T-helper 2 cell treated with Interferon-gamma antibody and Interleukin-4, amounts not matched to agents 100 ng/mL and 5 ng/mL, for 36 hours (primary cell): ENCODE measurements at regions not wholly inside any gene's neighbourhood (a gene's known extent, or its start where the extent isn't known, plus 50 kb on each side); places are given as distances from the start of the nearest gene placed in this dataset.

Experiments used
- intact Hi-C: fragments of 100-400 bp; cut with micrococcal nuclease; formaldehyde crosslinking; loops from one replicate; pipeline ENCODE4 v1.15.1; 2023

DNA sequence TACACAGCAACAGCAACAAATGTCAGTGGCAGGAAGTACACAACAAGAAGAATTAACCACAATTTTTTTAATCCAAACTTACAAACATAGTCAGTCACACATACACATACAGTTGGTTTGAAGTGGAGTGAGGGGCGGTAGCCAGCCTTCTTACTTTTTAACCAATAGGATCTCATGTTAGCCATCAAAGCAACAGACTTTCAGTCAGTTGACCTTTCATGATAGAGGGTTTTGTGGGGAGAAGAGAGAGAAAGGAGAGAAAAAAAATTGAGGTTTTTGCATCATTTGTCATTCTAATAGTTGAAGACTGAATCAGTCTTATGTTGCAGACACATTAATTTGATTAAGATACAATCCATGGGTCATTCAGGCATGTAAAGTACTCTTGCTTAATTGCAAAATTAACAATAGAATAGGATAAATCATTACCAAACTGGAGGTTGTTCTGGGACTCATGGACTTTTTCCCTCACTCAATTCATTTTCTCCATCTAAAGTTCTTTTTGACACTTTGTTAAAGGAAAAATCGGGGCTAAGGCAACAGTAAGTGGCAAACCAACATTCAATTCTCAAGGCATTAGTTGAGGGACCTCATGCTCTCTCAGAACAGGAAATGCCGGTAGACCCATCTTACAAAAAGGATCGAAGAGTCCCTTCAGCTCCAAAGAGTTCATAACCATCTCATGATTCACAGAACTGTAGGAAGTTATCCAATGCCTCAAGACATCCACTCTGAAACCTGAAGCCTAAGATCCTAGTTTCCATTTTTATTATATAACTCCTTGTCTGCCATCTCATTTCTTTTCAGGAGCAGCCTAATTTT, 159.5 kb upstream of the LPP start:
- intact Hi-C loops, result loop anchor here (2.0 to 10.0 kb wide), 3 partner anchors 66 to 1140 kb away; no protein-coding TSS in a partner anchor

DNA sequence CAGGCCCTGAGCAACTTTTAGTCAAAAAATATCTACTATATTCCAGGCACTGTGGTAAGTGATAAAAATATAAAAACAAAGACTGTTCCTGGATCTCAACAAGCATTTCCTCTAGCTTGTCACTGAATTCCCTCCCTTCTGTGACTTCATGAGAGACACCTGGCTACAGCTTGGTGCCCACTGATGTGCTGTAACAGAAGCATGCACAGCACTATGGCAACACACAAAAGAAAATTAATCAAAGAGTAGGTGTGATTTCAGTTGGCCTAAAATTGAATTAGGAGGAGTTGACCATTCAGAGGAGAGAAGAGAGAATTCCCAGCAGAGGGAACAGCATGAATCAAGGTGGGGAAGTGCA, 158.9 kb upstream of the LPP start:
- intact Hi-C loops, result loop anchor here (2.0 to 10.0 kb wide), 3 partner anchors 66 to 1140 kb away; no protein-coding TSS in a partner anchor

DNA sequence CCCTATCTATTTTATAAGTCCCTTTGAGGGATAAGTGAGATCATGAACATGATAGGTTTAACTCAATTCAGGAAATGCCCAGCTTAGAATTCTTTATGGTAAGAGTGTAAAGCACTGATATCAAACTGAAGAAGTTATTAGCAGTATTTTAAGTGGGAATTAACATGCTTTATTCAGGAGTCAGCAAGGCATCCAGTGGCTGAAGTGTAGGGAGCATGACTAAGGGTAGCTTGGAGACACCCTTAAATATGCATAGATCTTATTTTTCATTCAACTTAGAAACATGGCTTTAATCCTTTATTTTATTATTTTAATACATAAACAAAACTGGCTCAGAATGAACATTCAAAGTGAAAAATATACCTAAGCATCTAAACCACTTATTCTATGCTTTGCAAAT, 158.3 kb upstream of the LPP start:
- intact Hi-C loops, result loop anchor here (2.0 to 10.0 kb wide), 3 partner anchors 65 to 1139 kb away; no protein-coding TSS in a partner anchor

DNA sequence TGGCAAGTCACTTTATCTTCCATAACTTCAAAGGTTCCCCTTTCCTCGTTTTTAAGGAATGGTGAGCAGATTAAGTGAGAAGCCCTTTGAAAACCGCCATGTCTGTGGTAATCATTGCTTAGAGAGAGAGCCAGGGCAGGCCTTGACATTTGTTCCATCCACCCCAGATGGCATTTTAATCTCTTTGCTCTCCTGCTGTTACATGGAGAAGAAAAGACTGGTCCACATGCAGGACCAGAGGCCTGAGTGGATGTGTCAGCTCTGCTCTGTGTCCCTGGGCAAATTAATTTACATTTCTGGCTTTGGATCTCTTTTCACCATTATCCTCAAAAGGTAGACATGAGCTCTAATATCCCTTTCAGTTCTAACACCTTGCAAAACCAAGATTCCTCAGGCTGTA, 157.3 kb upstream of the LPP start:
- intact Hi-C loops, result loop anchor here (10.0 kb wide), 1 partner anchor 1138 kb away; no protein-coding TSS in a partner anchor

DNA sequence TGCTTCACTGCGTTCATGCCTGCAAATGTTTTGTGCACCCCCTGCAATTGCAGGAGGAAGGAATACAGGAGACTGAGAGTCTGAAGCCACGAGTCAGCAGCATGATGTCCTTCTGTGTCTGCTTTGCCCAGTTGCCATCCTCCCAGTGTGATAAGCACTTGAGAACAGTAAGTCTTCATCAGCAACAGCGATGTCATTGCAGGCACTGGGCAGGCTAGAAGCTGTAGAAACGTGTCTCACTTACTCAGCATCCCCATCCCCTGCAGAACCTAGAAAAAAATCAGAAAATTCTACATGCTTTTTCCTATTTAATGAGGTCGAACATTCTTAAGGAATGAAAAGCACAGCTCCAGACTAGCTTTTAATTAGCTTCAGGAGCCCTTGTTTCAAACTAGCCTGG, 156.5 kb upstream of the LPP start:
- intact Hi-C loops, result loop anchor here (10.0 kb wide), 1 partner anchor 1137 kb away; no protein-coding TSS in a partner anchor

DNA sequence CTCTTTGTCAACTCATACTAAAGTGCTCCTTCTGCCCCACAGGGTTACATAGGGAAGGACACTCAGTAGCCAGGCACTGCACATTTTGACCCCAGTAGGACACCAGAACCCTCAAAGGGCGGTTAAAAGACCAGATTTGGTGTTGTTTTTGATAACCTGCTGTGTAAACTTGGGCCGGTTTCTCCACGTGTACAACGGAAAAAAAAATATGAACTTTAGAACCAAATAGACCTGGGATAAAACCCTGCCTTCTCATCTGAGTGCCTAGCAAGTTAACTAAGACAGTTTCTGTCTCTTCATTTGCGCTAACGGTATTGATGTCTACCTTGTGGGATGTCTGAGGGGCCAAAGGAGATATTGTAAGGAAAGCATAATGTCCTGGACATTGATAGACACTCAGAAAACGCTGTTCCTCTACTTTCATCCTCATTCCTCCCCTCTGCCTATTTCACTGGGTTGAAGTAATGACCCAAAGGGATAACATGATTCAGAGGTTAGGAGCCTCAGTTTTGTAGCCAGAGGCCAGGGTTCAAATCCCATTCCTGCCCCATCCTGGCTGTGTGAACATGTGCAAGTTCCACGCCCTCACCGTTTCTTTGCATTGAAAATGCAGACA, 155.9 kb upstream of the LPP start:
- intact Hi-C loops, result loop anchor here (10.0 kb wide), 1 partner anchor 1137 kb away; no protein-coding TSS in a partner anchor

DNA sequence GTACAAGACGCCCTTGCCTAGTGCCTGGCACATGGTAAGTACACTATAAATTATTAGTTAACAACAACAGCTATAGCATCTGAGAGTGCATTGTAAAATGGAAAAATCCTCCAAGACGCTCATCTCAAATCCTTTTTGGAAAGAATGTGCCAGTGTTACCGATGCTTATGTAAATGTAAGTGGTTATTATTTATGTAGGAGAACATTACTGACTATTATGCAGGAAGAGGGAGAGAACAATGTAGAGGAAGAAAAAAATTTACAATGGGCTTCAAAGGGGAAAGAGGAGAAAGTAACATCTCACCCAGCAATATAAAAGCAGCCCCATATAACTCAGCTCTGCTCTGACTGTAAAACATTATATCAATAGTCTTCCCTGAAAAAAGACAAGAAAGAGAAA, 155.3 kb upstream of the LPP start:
- intact Hi-C loops, result loop anchor here (1.0 to 10.0 kb wide), 4 partner anchors 23 to 1136 kb away; partner anchors contain the start of gene LPP

DNA sequence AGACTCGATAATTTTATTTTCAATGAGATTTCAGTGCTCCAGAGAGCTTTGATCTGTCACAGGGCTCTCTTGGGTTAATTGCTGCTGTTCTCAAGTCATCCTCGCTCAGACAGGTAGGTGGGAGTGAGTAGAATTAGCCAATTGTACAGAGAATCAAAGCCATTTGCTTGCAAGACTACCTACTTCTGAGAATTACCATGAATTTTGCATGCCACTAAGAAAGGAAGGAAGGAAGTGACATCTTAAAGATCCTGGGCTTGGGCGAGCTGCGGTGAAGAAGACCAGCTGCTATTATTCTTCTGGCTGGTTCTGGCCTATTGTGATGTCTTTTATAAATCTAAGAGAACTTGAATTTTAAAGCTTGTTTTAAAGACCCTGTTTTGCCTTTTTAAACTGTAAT, 154.1 kb upstream of the LPP start:
- intact Hi-C loops, result loop anchor here (1.0 to 10.0 kb wide), 7 partner anchors 25 to 1135 kb away; partner anchors contain the start of genes BCL6 and LPP

DNA sequence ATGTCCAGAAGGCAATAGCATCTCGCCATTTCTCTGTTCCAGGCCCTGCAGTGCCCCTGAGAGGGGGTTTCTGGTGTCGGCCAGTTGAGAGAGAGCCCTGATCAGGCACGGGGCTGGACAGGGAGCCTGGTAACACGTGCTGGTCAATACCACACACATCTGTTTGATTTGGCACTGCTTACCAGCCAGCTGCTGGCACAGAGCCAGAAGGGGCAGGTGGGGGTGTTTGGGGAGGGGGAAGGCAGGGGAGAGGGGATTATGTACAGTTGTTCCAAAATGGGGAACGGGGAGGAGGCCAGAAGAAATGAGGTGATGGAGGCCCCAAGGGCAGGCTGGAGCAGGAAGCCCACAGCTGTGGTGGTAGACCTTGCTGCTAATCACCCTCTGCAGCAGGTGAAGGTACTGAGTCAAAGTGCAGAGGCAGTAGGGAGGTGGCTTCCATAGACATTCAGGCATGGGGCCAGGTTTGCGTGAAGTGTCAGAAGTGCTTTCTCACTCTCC, 153.5 kb upstream of the LPP start:
- intact Hi-C loops, result loop anchor here (1.0 to 5.0 kb wide), 3 partner anchors 47 to 256 kb away; partner anchors contain the start of gene BCL6

DNA sequence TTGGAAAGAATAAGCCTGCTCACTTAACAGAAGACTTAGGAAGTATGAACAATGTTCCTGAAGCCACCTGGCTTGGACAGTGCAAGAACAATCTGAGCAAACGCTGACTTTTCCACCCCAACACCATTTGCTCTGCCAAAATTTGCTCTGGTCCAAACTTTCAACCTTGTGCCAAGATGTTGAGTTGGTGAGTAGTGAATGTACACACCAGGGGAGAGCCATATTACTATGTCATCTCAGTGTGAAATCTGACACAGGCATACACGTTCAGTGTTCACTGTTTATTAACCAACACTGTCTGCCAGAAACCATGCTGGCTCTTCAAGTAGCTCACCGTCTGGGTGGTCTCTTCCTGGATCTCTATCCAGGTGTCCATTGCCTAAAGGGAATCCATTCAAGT, 152.9 kb upstream of the LPP start:
- intact Hi-C loops, result loop anchor here (2.0 to 5.0 kb wide), 2 partner anchors 46 to 256 kb away; partner anchors contain the start of gene BCL6

DNA sequence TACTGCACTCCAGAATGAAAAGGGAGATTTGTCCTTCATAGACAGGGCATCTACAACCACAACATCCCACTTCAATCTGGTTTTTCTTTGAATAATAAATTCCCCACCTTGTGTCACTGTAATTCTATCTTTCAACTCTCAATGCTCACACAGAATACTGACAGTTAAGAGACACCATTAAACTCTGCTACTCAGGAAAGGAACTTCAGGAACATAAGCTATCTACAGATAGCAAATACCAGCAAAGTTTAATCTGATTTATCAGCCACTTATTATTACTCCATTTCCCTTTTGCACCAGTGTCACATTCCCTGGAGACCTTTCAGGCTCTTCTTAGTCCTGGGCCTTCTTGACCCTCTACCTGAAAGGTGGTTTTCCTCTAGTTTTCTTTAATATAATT, 152.0 kb upstream of the LPP start:
- intact Hi-C loops, result loop anchor here (2.0 to 5.0 kb wide), 2 partner anchors 45 to 257 kb away; partner anchors contain the start of gene BCL6

DNA sequence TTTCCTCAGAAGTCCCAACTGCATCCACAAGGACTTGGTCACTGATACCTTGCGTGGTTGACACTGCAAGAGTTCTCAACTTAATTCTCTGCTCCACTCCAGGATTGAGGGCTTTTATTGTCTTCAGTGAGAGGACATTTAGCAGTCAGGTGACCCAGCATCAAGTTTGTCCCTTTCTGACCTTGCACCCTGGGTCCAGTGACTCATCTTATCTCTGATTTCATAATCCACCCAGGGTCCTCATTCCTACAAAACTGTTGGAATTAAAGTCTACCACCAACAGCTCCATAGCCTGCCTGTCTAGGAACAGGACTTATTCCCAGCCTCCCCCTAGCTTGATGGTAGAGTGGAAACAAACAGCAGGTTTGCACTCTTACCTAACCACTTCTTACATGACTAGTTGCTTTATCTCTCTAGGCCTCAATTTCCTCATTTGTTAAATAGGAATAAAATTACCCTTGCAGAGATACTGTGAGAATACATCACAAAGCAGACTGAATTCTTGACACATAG, 151.3 kb upstream of the LPP start:
- intact Hi-C loops, result loop anchor here (5.0 kb wide), 1 partner anchor 45 kb away; no protein-coding TSS in a partner anchor

DNA sequence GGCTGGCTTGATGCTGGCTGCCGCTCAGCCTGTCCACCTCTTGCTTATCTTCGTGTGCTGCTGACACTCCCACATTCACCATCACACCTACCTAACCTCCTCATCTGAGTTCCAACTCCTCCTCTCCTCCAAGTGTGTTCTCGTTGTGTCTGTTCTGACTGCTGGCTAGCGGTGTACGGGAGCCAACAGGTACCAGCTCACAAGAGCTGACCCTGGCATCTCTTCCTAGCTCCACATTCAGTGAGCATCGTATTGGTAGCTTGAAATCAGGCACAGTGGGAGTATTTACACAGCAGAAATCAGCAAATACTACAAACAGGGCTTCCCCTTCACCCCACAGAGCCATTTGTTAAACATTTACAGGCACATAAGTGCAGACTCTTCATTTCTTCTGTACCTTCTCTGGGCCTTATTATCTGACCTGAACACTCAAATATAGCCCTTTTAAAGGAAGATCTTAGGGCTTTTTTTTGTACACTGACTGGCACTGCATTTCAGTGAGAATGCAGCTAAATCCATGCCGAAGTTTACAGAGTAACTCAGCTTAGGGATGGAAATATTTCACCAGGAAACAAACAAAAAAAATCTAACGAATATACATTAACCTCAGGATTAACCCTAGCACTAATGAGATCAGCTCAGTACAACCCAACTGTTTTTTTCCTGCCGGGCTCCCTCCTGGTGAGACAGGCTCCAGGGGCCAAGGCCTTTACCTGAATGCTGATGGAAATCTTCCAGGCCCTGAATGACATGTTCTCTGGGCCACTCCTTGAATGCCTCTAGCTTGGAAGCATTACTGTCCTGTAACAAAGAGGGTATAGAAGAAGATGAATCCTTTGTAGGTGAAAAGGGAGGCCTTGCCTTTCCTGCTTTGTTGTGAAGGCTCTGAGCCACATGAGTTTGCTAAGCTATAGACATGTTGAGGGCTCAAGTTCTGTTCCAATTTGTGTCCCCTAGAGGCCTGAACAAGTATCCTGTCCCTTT, 150.5 kb upstream of the LPP start:
- intact Hi-C loops, result loop anchor here (5.0 kb wide), 1 partner anchor 44 kb away; no protein-coding TSS in a partner anchor

DNA sequence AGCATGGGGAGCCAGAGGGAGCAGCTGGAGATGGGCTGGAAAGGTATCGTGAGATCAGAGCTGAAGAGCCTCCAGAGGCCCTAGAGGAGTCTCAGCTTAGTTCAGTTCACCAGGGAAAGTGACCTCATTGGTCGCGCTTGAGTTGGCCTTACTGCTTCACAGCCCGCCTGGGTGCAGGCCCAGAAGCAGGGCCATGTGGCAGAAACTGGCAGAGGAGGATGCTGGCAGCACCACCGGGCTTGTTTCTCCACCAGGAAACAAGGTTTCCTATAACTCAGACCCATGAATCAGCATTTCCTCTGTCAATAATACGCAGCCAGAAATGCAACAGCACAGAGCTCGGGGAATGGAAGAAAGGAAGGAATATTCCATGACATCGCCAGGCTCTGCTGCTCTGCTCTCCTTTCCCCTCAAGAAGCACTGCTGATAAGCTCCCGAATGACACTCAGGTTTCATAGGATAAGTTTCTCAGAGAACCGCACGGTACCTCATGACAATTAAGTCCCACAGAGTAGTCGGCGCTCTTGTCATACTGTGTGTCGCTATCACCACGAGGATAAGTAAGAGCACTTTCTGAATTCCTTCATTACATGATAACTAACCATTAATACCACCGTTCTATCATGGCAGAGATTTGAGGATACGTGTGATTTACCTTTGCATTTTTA, 147.1 kb upstream of the LPP start:
- intact Hi-C loops, result no loop called here

DNA sequence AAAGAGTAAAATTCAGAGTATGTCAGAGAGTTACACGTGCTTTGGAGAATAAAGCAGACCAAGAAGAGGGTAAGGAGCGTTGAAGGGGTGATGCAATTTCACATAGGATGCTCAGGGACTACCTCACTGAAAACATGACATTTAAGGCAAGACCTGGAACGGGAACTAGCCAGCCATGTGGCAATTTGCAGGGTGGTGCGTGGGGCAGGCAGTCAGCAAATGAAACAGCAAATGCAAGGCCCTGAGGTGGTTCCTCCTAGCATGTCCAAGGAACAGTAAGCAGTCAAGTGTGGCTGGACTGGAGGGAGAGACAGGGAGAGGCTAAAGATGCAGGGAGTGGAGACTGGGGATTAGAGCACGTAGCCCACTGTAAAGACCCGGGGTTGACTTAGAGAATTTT, 146.1 kb upstream of the LPP start:
- intact Hi-C loops, result no loop called here

DNA sequence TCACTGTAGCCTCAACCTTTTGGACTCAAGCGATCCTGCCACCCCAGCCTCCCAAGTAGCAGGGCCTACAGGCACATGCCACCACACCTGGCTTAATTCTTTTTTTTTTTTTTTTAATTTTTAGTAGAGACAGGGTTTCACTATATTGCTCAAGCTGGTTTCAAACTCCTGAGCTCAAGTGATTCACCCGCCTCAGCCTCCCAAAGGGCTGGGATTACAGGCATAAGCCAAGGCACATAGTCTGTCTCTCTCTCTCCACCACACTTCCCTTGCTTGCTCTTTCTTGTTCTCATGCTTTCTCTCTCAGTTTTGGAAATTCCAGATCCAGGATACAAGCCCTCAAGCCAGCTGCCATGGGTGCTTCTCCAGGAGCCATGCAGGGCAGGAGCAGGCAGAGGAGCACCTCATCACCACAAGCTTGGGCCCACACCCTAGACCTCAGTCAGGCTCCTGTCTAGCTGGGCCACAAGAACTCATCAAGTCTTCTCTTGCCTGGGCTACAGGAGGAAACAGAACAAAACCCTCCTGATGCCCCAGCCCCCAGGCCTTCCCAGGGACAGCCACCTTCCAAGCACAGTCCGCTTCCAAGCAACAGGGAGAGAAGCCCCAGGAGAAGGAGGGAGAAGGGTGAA, 145.3 kb upstream of the LPP start:
- intact Hi-C loops, result no loop called here

DNA sequence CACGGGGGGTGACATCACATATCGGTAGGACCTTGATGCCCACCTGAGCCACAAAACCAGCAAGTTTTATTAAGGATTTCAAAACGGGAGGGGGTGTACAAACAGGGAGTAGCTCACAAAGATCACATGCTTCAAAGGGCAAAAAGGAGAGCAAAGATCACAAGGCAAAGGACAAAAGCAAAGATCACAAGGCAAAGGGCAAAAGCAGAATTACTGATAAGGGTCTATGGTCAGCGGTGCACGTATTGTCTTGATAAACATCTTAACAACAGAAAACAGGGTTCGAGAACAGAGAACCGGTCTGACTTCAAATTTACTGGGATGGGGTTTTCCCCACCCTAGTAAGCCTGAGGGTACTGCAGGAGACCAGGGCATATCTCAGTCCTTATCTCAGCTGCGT, 143.5 kb upstream of the LPP start:
- intact Hi-C loops, result no loop called here

DNA sequence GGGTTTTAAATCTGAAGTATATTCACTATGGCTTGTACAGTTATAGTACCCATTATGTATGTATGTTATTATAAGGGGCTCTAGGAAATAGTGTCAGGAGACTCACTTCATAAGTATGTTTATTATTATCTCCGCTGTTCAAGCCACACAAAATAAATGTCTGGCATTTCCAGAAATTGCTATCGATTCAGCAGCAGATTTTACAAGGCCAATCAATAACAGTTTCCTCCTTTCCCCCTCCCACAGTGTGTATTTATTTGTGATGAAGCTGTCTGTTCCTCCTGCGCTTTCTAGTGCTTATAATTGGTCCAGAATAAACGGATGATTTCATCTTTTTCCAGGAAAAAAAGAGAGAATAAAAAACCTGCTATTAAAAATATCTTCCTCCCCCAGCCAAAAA, 134.2 kb upstream of the LPP start:
- intact Hi-C loops, result no loop called here

DNA sequence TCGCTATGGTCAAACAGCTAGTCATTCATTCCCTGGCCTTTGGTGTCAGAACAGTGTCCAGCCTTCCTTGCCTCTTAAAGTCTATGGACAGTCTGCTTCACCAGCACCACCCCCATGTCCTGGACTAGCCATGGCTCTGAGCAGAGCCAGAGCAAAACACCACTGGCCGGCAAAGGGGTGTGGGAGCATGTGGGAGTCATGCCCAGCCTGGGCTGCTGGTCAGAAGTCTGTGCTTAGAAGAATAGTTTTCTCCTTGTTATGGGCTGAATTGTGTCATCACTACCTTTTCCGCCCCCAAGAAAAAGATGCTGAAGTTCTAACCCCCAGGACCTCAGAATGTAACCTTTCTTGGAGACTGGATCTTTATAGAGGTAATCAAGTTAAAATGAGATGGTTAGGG, 132.9 kb upstream of the LPP start:
- intact Hi-C loops, result no loop called here
